ENCODE measurements at regions not wholly inside any gene's neighbourhood (a gene's known extent, or its start where the extent isn't known, plus 50 kb on each side); places are given as distances from the start of the nearest gene placed in this dataset.

DNA sequence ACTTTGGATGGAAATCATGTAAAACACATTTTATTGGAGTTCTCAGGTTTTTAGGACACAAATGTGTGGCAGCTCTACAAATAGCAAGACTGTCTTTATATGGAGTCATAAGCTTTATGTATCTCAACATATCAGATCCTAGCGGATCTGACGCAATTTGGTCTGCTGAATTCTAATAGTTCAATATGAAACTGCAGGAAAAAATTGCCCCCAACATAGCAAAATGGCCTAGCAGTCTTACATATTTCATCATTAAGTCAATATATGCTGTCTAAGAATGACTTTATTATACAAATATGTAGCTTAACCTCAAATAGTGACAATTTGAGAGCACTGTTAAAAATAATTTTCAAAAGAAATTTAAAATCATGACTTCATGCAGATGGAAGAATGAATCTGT is 244.3 kb downstream of the TAF11L14 start (continued):
- TF ChIP-seq, protein P1, sequence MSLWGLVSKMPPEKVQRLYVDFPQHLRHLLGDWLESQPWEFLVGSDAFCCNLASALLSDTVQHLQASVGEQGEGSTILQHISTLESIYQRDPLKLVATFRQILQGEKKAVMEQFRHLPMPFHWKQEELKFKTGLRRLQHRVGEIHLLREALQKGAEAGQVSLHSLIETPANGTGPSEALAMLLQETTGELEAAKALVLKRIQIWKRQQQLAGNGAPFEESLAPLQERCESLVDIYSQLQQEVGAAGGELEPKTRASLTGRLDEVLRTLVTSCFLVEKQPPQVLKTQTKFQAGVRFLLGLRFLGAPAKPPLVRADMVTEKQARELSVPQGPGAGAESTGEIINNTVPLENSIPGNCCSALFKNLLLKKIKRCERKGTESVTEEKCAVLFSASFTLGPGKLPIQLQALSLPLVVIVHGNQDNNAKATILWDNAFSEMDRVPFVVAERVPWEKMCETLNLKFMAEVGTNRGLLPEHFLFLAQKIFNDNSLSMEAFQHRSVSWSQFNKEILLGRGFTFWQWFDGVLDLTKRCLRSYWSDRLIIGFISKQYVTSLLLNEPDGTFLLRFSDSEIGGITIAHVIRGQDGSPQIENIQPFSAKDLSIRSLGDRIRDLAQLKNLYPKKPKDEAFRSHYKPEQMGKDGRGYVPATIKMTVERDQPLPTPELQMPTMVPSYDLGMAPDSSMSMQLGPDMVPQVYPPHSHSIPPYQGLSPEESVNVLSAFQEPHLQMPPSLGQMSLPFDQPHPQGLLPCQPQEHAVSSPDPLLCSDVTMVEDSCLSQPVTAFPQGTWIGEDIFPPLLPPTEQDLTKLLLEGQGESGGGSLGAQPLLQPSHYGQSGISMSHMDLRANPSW (CRISPR knock-in tag; IDR thresholded peaks at IDR 0.05): no peak
- TF ChIP-seq NR2C2 (CRISPR knock-in tag; IDR thresholded peaks at IDR 0.05): no peak
- no peak for TF ChIP-seq NR2C2 (tag; IDR thresholded peaks at IDR 0.05)

DNA sequence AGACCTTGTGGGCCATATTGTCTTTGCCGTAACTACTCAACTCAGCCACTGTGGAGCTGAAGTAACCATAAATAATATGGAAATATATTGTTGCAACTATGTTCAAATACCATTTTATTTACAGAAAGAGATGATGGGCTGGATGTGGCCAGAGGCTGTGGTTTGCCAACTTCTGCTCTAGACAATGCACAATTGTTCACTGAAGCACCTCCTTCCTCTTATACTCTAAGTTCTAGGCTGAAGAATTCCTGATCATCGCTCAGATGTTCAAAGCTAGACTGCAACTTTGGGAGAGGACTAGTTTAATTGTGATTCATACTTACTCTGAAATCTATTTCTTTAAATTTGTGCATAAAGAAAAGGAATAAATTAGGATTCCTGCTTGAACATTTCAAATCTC is 245.0 kb downstream of the TAF11L14 start:
- no peaks in the 10 kb centered on the region for H4K20me1 ChIP-seq (replicated peaks; ENCODE audit: control insufficient read depth, insufficient read depth, low read length)
- H3K4me2 ChIP-seq (ENCODE audit: insufficient read depth, low read length): no peak overlapping the region
- no peaks in the 10 kb centered on the region for H3K36me3 ChIP-seq (ENCODE audit: control insufficient read depth, insufficient read depth, low read length)
- H3K4me3 ChIP-seq: no peak overlapping the region
- H3K79me2 ChIP-seq (ENCODE audit: control insufficient read depth, insufficient read depth, low read length): no peaks in the 10 kb centered on the region
- H3K27me3 ChIP-seq (ENCODE audit: control insufficient read depth in 2 of 2, insufficient read depth in 2 of 2, low read length in 2 of 2): no peaks in the 10 kb centered on the region
- no peak overlapping the region for H3K27ac ChIP-seq (ENCODE audit: extremely low read depth, low read depth, low read length)
- ChIA-PET CTCF (ENCODE audit: low intra/inter-chr PET ratio) (no interaction called here), POLR2A (interaction anchor here (0.8 kb wide), 1 partner anchor 1785 kb away, joined by 3 read pairs; no protein-coding TSS in a partner anchor)
- DNase-seq (ENCODE audit: extremely low read depth in 1 of 4, low spot score in 3 of 4) (no peak), ATAC-seq (no peak), FAIRE-seq (no peak)
- TF ChIP-seq KLF10 (CRISPR knock-in tag; IDR thresholded peaks at IDR 0.05): no peak
- TF ChIP-seq POLR2G (IDR thresholded peaks at IDR 0.05; ENCODE audit: low read depth, low read length): no peak
- TF ChIP-seq, protein P2, sequence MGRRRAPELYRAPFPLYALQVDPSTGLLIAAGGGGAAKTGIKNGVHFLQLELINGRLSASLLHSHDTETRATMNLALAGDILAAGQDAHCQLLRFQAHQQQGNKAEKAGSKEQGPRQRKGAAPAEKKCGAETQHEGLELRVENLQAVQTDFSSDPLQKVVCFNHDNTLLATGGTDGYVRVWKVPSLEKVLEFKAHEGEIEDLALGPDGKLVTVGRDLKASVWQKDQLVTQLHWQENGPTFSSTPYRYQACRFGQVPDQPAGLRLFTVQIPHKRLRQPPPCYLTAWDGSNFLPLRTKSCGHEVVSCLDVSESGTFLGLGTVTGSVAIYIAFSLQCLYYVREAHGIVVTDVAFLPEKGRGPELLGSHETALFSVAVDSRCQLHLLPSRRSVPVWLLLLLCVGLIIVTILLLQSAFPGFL (CRISPR knock-in tag; IDR thresholded peaks at IDR 0.05): no peak
- TF ChIP-seq, protein P3, sequence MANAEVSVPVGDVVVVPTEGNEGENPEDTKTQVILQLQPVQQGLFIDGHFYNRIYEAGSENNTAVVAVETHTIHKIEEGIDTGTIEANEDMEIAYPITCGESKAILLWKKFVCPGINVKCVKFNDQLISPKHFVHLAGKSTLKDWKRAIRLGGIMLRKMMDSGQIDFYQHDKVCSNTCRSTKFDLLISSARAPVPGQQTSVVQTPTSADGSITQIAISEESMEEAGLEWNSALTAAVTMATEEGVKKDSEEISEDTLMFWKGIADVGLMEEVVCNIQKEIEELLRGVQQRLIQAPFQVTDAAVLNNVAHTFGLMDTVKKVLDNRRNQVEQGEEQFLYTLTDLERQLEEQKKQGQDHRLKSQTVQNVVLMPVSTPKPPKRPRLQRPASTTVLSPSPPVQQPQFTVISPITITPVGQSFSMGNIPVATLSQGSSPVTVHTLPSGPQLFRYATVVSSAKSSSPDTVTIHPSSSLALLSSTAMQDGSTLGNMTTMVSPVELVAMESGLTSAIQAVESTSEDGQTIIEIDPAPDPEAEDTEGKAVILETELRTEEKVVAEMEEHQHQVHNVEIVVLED (CRISPR knock-in tag; IDR thresholded peaks at IDR 0.05): no peak
- TF ChIP-seq ZNF444 (CRISPR knock-in tag; IDR thresholded peaks at IDR 0.05): no peak
- TF ChIP-seq NCOR1 (IDR thresholded peaks at IDR 0.05): no peak
- no peak for TF ChIP-seq KLF13 (tag; IDR thresholded peaks at IDR 0.05; ENCODE audit: borderline replicate concordance, low read depth)
- no peak for TF ChIP-seq ZNF140 (CRISPR knock-in tag; IDR thresholded peaks at IDR 0.05)
- no peak for TF ChIP-seq MCM7 (IDR thresholded peaks at IDR 0.05)
- TF ChIP-seq, protein P4, sequence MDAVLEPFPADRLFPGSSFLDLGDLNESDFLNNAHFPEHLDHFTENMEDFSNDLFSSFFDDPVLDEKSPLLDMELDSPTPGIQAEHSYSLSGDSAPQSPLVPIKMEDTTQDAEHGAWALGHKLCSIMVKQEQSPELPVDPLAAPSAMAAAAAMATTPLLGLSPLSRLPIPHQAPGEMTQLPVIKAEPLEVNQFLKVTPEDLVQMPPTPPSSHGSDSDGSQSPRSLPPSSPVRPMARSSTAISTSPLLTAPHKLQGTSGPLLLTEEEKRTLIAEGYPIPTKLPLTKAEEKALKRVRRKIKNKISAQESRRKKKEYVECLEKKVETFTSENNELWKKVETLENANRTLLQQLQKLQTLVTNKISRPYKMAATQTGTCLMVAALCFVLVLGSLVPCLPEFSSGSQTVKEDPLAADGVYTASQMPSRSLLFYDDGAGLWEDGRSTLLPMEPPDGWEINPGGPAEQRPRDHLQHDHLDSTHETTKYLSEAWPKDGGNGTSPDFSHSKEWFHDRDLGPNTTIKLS (IDR thresholded peaks at IDR 0.05; ENCODE audit: borderline replicate concordance, low read depth): no peak
- TF ChIP-seq LEF1 (IDR thresholded peaks at IDR 0.05): no peak
- H3K9me1 ChIP-seq (ENCODE audit: control insufficient read depth, insufficient read depth, low read length): no peaks in the 10 kb centered on the region
- intact Hi-C loops (cut with micrococcal nuclease): no loop called here
- peaks cover 2% of the 10 kb centered on the region; the same call in 1 of the 2 replicates for H3K9me3 ChIP-seq (replicated peaks; ENCODE audit: control insufficient read depth, insufficient read depth, low read depth, low read length)
- in situ Hi-C loops (cut with MboI): no loop called here
- no peak overlapping the region for H3K9ac ChIP-seq (ENCODE audit: insufficient read depth in 1 of 2, low read depth in 2 of 2, low read length in 2 of 2)
- no TSS peak for BruUV-seq (replicated peaks)
- 0% methylated on average over 2 of the region's 2 CpGs for WGBS (ENCODE audit: insufficient coverage, low coverage, missing lambda C conversion rate)
- H3K4me1 ChIP-seq (replicated peaks in 1 of 2; ENCODE audit: control insufficient read depth in 2 of 2, insufficient read depth in 2 of 2, low read length in 2 of 2): no peaks in the 10 kb centered on the region
- H2AFZ ChIP-seq (ENCODE audit: low read depth, low read length): no peak overlapping the region
